Esophagus squamous epithelium (tissue), 4 donors: ENCODE measurements at regions not wholly inside any gene's neighbourhood (a gene's known extent, or its start where the extent isn't known, plus 50 kb on each side); places are given as distances from the start of the nearest gene placed in this dataset.

Source experiments
- POLR2A ChIP-seq, 4 donors: fragments of 450-650 bp; IDR thresholded peaks; one replicate each; pipeline ENCODE4 v1.6.1; 2017; ENCODE audit warnings: antibody characterized with exemption in 4 of 4, mild to moderate bottlenecking in 4 of 4, moderate library complexity in 3 of 4
- TF ChIP-seq, protein P1 (sequence below), 6 experiments: fragments of 450-650 bp in 4 of 6; fragments of 200-600 bp in 2 of 6; sonication (generic) in 2 of 6; IDR thresholded peaks; one replicate each; pipeline ENCODE4 v1.5.1; 2016 to 2019; ENCODE audit warnings: antibody characterized with exemption in 6 of 6, mild to moderate bottlenecking in 4 of 6, moderate library complexity in 4 of 6

DNA sequence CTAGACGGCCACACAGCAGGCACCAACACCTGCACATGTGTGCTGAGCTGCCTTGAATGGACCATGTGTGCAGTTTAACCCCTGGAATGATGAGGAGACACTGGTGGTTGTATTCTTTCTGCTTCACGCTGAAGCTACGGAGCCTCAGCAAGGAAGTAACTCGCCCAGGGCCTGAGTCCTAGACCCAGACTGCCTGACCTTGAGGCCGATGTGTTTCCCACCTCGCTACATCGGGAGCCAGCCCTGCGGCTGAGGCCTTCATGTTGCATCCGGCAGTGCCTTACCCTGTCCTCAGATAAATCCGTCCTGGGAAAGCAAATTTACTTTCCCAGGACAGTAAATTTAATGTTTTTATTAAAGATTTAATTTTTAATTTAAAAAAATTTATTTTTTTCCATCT lies 110.0 kb upstream of the MTHFD1L start:
- TF ChIP-seq, protein P1, sequence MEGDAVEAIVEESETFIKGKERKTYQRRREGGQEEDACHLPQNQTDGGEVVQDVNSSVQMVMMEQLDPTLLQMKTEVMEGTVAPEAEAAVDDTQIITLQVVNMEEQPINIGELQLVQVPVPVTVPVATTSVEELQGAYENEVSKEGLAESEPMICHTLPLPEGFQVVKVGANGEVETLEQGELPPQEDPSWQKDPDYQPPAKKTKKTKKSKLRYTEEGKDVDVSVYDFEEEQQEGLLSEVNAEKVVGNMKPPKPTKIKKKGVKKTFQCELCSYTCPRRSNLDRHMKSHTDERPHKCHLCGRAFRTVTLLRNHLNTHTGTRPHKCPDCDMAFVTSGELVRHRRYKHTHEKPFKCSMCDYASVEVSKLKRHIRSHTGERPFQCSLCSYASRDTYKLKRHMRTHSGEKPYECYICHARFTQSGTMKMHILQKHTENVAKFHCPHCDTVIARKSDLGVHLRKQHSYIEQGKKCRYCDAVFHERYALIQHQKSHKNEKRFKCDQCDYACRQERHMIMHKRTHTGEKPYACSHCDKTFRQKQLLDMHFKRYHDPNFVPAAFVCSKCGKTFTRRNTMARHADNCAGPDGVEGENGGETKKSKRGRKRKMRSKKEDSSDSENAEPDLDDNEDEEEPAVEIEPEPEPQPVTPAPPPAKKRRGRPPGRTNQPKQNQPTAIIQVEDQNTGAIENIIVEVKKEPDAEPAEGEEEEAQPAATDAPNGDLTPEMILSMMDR (IDR thresholded peaks at IDR 0.05), result no peak
- no peak for TF ChIP-seq POLR2A (IDR thresholded peaks at IDR 0.05)
